ENCODE measurements at regions not wholly inside any gene's neighbourhood (a gene's known extent, or its start where the extent isn't known, plus 50 kb on each side); places are given as distances from the start of the nearest gene placed in this dataset.
"Not testable (repeated sequence)": the region's sequence is repeated elsewhere in the genome, so short reads cannot be mapped to it uniquely, and the experiment has no call there.

DNA sequence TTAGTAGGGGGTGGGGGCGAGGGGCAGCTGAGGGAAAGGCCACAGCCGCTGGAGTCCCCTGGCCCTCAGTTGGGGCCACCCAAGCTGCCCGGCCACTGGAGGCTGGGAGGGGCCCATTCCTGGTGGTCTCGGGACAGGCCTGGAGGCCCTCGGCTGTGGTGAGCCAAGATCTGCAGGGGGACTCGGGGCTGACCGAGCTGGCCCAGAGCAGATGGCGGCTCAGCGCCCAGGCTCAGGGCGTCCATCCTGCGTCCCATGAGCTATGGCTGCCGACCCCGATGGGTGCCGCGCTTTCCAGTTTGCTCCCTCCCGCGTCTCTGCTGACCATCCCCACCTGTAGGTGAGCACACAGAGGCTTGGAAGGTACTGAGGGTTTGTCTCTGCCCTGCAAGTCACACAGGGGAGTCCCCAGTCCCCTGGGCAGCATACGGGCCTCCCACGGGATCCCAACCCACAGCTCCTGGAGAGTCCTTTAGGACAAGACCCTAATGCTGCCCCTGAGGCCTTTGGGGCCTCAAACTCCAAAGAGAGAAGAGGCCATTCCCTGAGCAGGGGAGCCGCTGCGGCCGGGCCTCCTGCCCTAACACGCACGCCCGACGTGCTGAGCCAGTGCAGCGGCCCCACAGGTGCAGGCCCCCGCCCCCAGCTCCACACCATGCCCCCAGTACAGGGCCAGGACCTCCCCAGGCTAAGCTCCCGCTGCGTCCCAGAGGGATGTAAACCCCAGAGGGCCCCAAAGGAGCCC is 107.2 kb downstream of the MICALL2 start:
- H3K27ac Mint-ChIP-seq: no peak overlapping the region
- no peaks in the 10 kb centered on the region for H3K36me3 Mint-ChIP-seq (ENCODE audit: low read depth)
- H3K4me1 Mint-ChIP-seq (ENCODE audit: low read depth): no peaks in the 10 kb centered on the region
- no peaks in the 10 kb centered on the region for H3K27me3 Mint-ChIP-seq (ENCODE audit: low read depth)
- H3K4me3 Mint-ChIP-seq: no peak overlapping the region
- H3K9me3 Mint-ChIP-seq: no peaks in the 10 kb centered on the region

DNA sequence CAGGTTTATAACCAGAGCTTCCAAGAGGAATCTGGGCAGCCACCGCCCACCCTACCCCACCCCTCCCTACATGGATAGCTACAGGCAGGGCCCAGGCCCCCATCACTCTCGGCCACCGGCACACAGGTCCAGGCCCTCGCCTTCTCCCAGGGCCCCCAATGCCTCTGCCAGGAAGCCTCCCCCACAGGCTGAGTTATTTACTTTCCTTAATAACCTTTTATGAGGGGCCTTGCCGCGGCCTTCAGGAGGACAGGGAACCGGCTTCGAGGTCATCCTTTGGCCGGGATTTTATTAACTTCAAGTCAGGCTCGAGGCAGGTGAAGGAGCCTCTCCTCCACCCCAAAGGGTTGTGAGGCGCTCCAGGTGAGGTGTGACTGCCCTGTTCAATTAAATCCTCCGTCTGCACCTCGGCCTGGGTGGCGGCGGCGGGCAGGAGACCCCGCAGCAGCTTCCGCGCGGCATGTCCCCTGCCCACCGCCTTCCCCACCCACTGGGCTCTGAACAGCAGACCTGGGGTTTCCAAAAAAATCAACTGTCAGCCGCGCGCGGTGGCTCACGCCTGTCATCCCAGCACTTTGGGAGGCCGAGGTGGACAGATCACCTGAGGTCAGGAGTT is 106.5 kb downstream of the MICALL2 start:
- H3K4me3 Mint-ChIP-seq: no peak overlapping the region
- H3K4me1 Mint-ChIP-seq (ENCODE audit: low read depth): no peaks in the 10 kb centered on the region
- H3K36me3 Mint-ChIP-seq (ENCODE audit: low read depth): no peaks in the 10 kb centered on the region
- H3K9me3 Mint-ChIP-seq: no peaks in the 10 kb centered on the region
- H3K27me3 Mint-ChIP-seq (ENCODE audit: low read depth): no peaks in the 10 kb centered on the region
- no peak overlapping the region for H3K27ac Mint-ChIP-seq

DNA sequence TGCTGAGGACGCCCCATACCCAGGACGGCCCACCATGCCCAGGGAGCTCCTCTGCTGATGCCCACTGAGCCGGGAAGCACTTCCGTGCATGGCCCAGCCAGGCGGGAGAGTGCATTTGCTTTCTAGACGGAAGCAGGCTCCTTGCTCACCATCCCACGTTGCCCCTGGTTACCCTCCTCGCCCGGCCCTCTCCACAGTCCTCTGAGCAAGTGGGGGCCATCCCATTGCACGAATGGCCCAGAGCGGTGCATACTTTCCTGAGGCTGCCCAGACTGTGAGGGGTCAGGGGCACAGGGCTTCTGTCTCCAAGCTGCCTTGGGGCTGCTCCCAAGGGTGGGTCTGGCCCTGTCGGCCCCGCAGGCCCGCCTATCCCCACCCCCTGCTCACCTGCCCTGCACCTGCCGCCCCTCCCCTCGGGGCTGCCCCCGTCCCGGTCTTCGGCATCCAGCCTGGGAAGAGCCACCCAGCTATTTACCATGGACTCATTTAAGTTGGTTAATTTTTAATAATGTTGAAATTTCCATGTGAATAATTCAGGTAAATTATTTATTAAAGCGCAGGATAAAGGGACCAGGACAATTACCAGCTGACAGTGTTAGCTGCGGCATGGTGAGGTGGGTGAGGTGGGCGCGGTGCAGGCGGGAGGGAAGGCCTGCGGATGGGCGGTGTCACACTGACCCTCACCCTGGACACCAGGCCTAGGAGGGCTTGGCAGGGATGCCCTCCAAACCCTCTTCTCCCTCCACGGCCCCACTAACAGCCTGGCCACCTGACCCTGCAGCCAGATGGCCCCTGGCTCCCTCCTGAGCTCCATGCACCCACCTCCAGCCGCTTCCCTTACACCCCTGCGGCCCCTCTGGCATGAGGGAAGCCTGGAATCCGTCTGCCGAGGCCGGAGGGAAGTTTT is 104.4 kb downstream of the MICALL2 start:
- no peak overlapping the region for H3K4me3 Mint-ChIP-seq
- no peaks in the 10 kb centered on the region for H3K36me3 Mint-ChIP-seq (ENCODE audit: low read depth)
- no peak overlapping the region for H3K27ac Mint-ChIP-seq
- no peaks in the 10 kb centered on the region for H3K9me3 Mint-ChIP-seq
- H3K4me1 Mint-ChIP-seq (ENCODE audit: low read depth): no peaks in the 10 kb centered on the region
- H3K27me3 Mint-ChIP-seq (ENCODE audit: low read depth): no peaks in the 10 kb centered on the region

DNA sequence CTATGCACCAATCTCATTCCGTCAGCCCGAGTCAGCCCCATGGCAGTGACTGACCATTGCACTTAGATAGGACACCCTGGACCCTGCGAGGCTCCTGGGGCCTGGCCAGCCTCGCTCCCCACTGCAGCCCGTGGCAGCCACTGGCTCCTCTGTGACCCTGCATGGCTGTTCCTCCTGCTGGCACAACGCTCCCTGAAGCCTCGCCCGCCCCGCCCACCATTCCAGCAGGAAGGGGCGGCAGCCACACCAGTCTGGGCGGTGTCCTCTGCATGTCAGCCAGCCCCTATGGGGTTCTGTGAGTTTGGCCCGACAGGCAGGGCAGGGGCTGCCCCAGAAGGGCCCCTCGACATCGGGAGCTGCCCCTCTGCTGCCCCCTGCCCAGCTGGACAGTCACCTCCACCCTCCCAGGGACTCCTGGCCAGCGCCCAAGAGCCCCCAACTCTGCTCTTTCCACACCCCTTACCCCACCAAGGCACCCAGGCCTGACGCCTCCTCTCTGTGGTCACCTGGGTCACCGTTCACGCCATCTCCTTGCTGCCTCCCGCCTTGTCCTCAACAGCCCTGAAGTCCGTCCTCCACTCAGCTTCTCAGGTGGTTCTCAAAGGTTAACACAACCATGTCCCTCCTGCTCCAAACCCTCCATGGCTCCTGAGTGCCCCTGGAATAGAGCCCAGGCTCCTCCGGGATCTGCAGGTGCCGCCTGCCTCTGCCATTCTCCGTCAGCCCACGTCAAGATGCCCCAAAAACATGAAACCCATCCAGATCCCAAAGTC is 103.5 kb downstream of the MICALL2 start:
- no peaks in the 10 kb centered on the region for H3K36me3 Mint-ChIP-seq (ENCODE audit: low read depth)
- no peaks in the 10 kb centered on the region for H3K4me1 Mint-ChIP-seq (ENCODE audit: low read depth)
- no peak overlapping the region for H3K27ac Mint-ChIP-seq
- H3K27me3 Mint-ChIP-seq (ENCODE audit: low read depth): no peaks in the 10 kb centered on the region
- H3K4me3 Mint-ChIP-seq: no peak overlapping the region
- H3K9me3 Mint-ChIP-seq: no peaks in the 10 kb centered on the region

DNA sequence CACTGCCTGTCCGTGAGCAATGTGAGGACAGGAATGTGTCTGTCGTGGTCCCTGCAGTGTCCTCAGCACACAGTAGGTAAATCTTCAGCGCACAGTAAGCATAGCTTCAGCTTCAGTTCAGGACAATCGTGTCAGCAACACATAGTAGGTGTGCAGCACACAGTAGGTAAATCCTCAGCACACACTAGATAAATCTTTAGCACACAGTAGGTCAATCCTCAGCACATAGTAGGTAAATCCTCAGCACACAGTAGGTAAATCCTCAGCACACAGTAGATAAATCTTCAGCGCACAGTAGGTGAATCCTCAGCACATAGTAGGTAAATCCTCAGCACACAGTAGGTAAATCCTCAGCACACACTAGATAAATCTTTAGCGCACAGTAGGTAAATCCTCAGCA is 102.4 kb downstream of the MICALL2 start:
- not testable (repeated sequence) for H3K36me3 Mint-ChIP-seq (ENCODE audit: low read depth); H3K4me1 Mint-ChIP-seq (ENCODE audit: low read depth); H3K4me3 Mint-ChIP-seq; H3K9me3 Mint-ChIP-seq; H3K27ac Mint-ChIP-seq; H3K27me3 Mint-ChIP-seq (ENCODE audit: low read depth)

DNA sequence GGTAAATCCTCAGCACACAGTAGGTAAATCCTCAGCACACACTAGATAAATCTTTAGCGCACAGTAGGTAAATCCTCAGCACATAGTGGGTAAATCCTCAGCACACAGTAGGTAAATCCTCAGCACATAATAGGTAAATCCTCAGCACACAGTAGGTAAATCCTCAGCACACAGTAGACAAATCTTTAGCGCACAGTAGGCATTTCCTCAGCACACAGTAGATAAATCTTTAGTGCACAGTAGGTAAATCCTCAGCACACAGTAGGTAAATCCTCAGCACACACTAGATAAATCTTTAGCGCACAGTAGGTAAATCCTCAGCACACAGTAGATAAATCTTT is 102.0 kb downstream of the MICALL2 start:
- not testable (repeated sequence) for H3K27me3 Mint-ChIP-seq (ENCODE audit: low read depth); H3K27ac Mint-ChIP-seq; H3K4me3 Mint-ChIP-seq; H3K9me3 Mint-ChIP-seq; H3K36me3 Mint-ChIP-seq (ENCODE audit: low read depth); H3K4me1 Mint-ChIP-seq (ENCODE audit: low read depth)

DNA sequence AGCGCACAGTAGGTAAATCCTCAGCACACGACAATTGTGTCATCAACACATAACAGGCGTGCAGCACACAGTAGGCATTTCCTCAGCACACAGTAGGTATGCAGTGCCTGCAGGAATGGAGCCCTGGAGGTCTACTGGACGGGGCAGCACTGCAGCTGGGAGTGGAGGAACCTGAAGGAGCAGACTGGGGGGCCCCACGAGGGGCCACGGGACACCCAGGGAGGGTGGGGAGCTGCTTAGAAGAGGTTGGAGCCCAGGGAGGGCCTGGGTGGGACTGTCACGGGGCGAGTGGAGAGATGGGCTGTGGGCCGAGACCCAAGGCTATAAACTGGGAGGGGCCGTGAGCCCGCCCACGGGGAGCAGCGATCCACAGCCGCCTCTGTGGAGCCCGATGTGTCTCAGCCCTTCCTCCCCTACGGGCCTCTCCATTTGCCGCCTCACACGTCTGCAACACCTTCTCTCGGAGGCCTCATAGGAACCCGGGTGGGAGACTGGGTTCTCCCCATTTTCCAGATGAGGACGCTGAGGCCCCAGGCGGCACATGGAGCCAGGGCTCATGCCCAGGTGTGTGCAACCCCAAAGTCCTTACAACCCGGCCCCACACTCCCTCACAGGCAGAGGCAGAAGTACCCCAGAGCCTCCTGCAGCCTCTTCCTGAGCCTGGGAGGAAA is 101.5 kb downstream of the MICALL2 start:
- no peaks in the 10 kb centered on the region for H3K9me3 Mint-ChIP-seq
- H3K4me1 Mint-ChIP-seq (ENCODE audit: low read depth): no peaks in the 10 kb centered on the region
- no peaks in the 10 kb centered on the region for H3K27me3 Mint-ChIP-seq (ENCODE audit: low read depth)

DNA sequence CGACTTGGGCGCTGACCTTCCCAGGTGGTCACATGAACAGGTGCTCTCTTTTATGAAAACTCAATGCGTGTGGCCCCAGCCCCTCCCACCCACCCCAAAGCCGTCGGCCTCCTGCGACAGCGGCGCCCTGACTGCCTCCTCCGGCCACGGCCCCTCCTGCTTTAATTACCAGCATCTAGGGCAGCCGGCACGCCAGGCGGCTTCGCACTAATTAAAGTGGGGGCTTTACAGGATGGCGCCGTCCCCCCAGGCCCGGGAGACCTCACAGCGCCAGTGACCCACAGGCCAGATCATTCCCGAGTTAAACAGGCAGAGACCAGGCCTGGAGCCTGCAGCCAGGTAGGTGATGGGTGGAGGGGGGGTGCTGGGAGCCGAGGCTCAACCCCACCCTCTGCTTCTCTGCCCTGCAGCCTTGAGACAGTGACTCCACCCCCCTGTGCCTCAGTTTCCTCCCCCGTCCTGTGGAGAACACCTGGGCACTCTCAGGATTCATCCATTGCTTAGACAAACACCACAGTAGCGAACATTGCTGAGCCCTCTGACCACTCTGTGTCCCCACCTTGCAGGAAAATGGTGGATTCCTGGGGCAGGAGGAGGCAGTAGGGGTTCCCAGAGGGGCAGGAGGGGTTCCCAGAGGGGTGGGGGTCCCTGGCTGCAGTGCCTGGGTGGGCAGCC is 100.8 kb downstream of the MICALL2 start:
- no peaks in the 10 kb centered on the region for H3K4me1 Mint-ChIP-seq (ENCODE audit: low read depth)
- H3K27me3 Mint-ChIP-seq (ENCODE audit: low read depth): no peaks in the 10 kb centered on the region
- no peaks in the 10 kb centered on the region for H3K9me3 Mint-ChIP-seq
- H3K36me3 Mint-ChIP-seq (ENCODE audit: low read depth): no peaks in the 10 kb centered on the region
- no peak overlapping the region for H3K27ac Mint-ChIP-seq
- no peak overlapping the region for H3K4me3 Mint-ChIP-seq

More for the DNA sequence above, 101.5 kb downstream of the MICALL2 start:
- Mint-ChIP-seq H3K4me3 (no peak overlapping the region), H3K36me3 (ENCODE audit: low read depth) (no peaks in the 10 kb centered on the region), H3K27ac (no peak overlapping the region)

DNA sequence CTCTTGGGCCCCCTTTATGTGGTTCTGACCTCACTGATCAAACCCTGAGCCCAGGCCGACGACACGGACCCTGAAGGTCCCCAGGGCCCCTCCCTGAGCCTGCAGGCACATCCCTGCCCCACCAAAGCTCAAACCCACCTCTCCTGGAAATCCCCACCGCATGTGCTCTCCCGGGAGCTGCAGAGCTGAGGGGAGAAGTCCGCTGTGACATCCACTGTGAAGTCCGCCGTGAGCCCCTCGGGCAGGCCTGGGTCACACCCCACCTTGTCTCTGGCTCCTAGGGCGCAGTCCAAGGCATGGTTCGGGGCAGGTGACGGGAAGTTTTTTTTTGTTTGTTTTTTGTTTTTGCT is 100.2 kb downstream of the MICALL2 start:
- H3K9me3 Mint-ChIP-seq: no peaks in the 10 kb centered on the region
- no peak overlapping the region for H3K27ac Mint-ChIP-seq
- H3K4me3 Mint-ChIP-seq: no peak overlapping the region
- H3K27me3 Mint-ChIP-seq (ENCODE audit: low read depth): no peaks in the 10 kb centered on the region
- no peaks in the 10 kb centered on the region for H3K36me3 Mint-ChIP-seq (ENCODE audit: low read depth)
- no peaks in the 10 kb centered on the region for H3K4me1 Mint-ChIP-seq (ENCODE audit: low read depth)

DNA sequence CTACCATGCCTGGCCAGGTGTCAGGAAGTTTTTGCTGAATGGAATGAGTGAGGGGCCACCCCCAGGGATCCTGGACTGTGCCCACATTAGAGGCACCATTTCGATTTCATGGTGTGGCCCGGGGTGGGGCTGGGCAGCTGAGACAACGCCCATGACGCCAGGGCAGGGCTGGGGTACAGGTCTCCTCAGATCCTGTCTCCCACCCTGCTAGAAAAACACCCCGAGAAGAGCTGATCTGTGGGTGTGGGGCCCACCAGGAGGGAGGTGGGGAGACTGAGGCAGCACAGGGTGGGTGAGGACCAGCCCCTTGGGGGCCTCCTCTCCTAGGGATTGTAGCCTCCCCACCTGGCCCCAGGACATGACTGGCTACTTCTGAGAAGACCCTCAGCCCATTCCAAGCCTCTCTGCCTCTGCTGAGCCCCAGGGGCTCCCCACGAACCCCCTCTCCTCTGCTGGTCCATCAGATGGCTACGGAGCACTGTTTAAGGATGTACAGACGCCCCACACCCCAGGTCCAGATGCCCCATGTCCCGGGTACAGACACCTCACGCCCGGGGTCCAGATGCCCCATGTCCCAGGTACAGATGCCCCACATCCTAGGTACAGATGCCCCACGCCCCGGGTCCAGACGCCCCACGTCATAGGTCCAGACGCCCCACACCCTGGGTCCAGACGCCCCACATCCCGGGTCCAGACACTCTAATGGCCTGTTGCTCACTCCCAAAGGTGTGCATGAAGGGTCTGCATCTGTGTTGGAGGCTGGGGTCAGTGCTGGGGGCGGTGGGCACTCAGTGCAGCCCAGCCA is 99.4 kb downstream of the MICALL2 start:
- H3K36me3 Mint-ChIP-seq (ENCODE audit: low read depth): no peaks in the 10 kb centered on the region
- no peaks in the 10 kb centered on the region for H3K4me1 Mint-ChIP-seq (ENCODE audit: low read depth)
- no peak overlapping the region for H3K27ac Mint-ChIP-seq
- H3K27me3 Mint-ChIP-seq (ENCODE audit: low read depth): no peaks in the 10 kb centered on the region
- no peaks in the 10 kb centered on the region for H3K9me3 Mint-ChIP-seq
- H3K4me3 Mint-ChIP-seq: no peak overlapping the region

DNA sequence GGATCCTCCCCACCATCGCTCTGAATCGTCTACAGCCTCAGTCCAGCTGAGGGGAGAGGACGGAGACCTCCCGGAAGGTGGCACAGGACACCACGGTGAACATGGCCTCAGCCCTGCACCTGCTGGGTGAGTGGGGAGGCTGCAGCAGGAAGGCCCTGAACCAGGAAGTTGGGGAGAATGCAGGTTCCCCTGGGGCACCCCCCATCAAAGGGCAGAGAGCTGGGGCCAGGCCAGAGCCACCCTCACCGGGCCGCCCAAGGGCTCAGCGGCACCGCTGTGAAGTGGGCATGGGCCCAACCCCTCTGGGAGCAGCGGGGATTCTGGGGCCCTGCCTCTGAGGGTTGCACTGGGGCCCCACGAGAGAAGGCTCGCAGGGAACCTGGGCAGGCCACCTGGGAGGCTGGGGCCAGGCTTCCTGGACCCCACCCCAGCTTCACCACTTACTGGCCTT is 98.7 kb downstream of the MICALL2 start:
- H3K36me3 Mint-ChIP-seq (ENCODE audit: low read depth): no peaks in the 10 kb centered on the region
- H3K9me3 Mint-ChIP-seq: no peaks in the 10 kb centered on the region
- no peaks in the 10 kb centered on the region for H3K27me3 Mint-ChIP-seq (ENCODE audit: low read depth)
- H3K4me3 Mint-ChIP-seq: no peak overlapping the region
- no peak overlapping the region for H3K27ac Mint-ChIP-seq
- H3K4me1 Mint-ChIP-seq (ENCODE audit: low read depth): no peaks in the 10 kb centered on the region

DNA sequence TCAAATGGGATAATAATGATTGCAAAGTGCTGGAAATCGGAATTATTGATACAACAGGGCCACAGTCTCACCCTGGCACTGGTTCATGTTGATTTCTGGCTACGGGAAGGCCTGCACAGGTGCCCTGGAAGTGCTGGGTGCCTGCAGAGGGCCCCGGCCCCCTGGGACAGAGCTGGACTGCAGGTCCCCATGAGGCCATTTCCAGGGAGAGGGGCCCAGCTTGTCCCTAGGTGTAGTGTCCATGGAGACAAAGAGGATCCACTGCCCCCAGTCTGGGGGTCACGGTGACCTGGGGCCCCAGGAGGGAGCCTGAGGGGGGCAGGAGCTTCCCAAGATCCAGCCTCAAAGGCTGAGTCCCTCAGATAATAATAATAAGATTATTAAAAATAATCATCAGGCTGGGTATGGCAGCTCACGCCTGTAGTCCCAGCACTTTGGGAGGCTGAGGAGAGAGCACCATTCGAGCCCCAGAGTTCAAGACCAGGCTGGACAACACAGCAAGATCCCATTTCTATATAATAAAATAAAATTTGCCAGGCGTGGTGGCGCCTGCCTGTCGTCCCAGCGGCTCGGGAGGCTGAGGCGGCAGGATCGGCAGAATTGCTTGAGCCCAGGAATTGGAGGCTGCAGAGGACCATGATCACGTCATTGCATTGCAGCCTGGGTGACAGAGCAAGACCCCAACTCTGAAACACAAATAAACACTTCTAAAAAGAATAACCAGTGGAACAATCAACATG is 98.1 kb downstream of the MICALL2 start:
- no peak overlapping the region for H3K4me3 Mint-ChIP-seq
- no peak overlapping the region for H3K27ac Mint-ChIP-seq
- no peaks in the 10 kb centered on the region for H3K4me1 Mint-ChIP-seq (ENCODE audit: low read depth)

More for the DNA sequence above, 98.1 kb downstream of the MICALL2 start:
- H3K9me3 Mint-ChIP-seq: peaks cover 3% of the 10 kb centered on the region
- H3K27me3 Mint-ChIP-seq (ENCODE audit: low read depth): peaks cover 5% of the 10 kb centered on the region
- H3K36me3 Mint-ChIP-seq (ENCODE audit: low read depth): no peaks in the 10 kb centered on the region
